ENCODE measurements at regions not wholly inside any gene's neighbourhood (a gene's known extent, or its start where the extent isn't known, plus 50 kb on each side); places are given as distances from the start of the nearest gene placed in this dataset.

DNA sequence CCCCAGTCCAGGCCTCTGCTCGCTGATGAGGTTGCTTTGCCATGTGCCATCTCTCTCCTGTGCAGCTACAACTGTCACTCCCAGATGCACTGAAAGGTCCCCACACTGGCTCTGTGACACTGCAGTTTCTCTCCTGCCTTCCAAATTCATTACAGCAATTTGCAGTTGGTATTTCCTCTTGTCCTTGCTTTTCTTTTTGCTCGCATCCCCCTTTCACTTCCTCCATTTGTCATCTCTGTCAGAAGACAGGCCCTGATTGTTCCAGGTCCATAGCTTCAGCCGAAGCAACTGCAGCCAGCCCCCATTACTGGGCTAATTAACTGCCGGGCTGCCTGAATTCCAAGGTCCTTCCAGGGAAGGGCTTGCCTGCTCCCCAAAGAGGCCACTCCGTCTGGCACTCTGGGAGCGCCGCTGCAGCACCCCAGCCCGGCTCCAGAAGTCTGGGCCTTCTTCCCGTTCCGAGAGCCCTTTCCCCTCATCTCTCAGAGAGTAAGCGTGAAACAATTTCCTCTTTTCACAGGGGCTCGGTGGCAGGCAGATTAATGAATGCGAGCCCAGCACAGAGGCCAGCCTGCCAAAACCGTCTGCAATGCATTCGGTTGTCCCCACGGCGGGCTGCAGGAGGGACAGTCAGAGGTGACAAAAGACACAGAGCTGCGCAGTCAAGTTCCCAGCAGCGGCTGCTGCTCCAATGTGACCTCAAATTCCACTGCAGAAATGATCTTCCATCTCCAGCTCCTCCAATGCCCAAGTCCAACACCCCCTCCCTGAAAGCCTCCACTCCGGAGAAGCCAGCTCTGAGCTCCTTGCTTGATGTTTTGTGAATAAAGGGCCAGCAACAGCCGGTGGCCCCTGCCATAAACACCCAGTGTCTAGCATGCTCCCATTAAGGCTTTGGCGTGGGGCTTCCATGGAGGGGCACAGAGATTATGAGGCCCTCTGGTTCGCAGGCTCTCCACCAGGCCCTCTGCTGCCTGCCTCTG is 279.4 kb upstream of the HABP2 start:
- Histone ChIP-seq H3K27me3 (no peaks in the 10 kb centered on the region), H3K36me3 (no peaks in the 10 kb centered on the region), H3K4me1 (no peaks in the 10 kb centered on the region), H3K9me3 (no peaks in the 10 kb centered on the region), H3K4me3 (no peak overlapping the region), H3K27ac (no peak overlapping the region)
- TF ChIP-seq POLR2A (IDR thresholded peaks at IDR 0.05) = no peak
- TF ChIP-seq, protein P1, sequence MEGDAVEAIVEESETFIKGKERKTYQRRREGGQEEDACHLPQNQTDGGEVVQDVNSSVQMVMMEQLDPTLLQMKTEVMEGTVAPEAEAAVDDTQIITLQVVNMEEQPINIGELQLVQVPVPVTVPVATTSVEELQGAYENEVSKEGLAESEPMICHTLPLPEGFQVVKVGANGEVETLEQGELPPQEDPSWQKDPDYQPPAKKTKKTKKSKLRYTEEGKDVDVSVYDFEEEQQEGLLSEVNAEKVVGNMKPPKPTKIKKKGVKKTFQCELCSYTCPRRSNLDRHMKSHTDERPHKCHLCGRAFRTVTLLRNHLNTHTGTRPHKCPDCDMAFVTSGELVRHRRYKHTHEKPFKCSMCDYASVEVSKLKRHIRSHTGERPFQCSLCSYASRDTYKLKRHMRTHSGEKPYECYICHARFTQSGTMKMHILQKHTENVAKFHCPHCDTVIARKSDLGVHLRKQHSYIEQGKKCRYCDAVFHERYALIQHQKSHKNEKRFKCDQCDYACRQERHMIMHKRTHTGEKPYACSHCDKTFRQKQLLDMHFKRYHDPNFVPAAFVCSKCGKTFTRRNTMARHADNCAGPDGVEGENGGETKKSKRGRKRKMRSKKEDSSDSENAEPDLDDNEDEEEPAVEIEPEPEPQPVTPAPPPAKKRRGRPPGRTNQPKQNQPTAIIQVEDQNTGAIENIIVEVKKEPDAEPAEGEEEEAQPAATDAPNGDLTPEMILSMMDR (IDR thresholded peaks at IDR 0.05) = no peak
- DNase-seq (peak in 1 of 3 donors; percentile 30), ATAC-seq (peak; percentile 62 to 87 (median 78))
- intact Hi-C loops (cut with DNase I) = no loop called here
- WGBS (ENCODE audit: insufficient coverage, low coverage, low lambda C conversion rate, missing lambda C conversion rate) = 47% methylated on average over 14 of the region's 23 CpGs

DNA sequence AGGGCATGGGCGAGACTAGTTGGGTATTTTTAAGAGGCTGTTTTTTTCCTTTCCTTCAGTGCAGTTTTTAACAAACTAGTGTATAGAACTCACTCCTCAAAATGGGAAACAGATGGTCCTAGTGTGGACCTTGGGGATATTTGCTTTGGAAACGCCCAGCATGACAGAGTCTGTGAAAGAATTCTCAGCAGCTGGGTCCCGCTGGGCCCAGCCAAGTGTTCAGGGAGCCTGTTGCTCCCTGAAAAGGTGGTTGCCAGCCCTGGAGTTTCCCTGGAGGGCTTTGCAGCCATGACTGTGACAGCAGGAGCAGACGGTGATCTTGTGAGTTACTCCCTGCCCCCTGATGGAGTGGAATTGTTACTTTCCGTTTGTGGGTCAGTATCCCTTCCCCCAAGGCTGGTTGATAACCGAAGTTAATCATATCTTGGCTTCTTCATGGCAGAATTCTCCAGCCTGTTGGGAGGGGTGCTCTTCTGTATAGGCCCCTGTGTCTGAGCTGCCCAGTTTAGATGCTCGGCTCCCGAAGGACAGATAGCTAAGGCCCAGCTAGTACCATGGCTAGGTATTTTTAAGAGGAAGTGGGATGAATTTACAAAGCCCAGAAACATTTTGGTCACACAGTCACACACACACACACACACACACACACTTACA is 278.6 kb upstream of the HABP2 start:
- ATAC-seq = no peak
- intact Hi-C loops (cut with DNase I) = no loop called here

DNA sequence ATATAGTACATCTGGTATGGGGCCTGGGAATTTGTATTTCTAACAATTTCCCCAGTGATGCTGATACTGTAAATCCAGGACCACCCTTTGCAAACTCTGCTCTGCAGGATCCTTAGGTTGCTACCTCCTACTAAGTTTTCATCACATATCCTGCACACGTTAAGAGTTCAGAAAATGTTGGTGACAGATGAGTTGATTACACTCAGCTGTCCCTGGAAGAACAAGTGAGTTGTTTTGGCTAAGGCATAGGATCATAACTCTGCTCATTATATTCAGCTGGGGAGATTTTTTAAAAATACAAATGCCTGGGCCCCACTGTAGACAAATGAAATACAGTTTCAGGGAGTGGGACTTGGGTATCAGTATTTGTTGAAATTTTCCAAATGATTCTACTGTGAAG is 274.6 kb upstream of the HABP2 start:
- Histone ChIP-seq H3K36me3 (no peaks in the 10 kb centered on the region), H3K4me1 (no peaks in the 10 kb centered on the region), H3K27me3 (no peaks in the 10 kb centered on the region), H3K27ac (no peak overlapping the region), H3K4me3 (no peak overlapping the region), H3K9me3 (no peaks in the 10 kb centered on the region)
- ATAC-seq (no peak), DNase-seq (no peak)
- TF ChIP-seq, protein P1 (IDR thresholded peaks at IDR 0.05) = no peak
- no peak for TF ChIP-seq POLR2A (IDR thresholded peaks at IDR 0.05)
- WGBS (ENCODE audit: insufficient coverage, low coverage, low lambda C conversion rate, missing lambda C conversion rate) = 38% methylated on average over 1 of the region's 1 CpG
- intact Hi-C loops (cut with DNase I) = no loop called here

More for the DNA sequence above, 278.6 kb upstream of the HABP2 start:
- Histone ChIP-seq H3K4me1 (no peaks in the 10 kb centered on the region), H3K4me3 (no peak overlapping the region), H3K9me3 (no peaks in the 10 kb centered on the region), H3K36me3 (no peaks in the 10 kb centered on the region), H3K27me3 (no peaks in the 10 kb centered on the region), H3K27ac (no peak overlapping the region)
- TF ChIP-seq, protein P1 (IDR thresholded peaks at IDR 0.05) = no peak
- TF ChIP-seq POLR2A (IDR thresholded peaks at IDR 0.05) = no peak
- no peak for DNase-seq
- WGBS (ENCODE audit: insufficient coverage, low coverage, low lambda C conversion rate, missing lambda C conversion rate) = 52% methylated on average over 3 of the region's 8 CpGs

DNA sequence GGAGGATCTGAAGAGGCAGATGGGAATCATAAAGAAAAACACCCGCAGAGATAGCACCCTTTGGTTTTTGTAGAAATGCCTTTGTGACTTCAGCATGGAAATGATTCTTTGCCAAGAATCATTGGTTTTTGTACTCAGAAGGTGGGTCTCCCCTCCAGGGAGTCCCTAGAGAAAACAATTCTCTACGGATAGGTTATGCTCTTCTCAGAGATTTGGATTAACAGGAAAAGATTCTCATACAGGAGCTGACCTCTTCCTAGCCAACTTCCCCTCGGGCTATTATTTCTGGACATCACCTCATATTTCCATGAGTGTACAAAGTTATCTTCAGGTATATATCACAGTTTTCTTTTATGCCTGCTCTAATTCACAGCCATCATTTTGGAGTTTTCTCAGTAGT is 274.2 kb upstream of the HABP2 start:
- ATAC-seq (no peak), DNase-seq (no peak)
- no peak overlapping the region for H3K4me3 ChIP-seq
- no peak for TF ChIP-seq POLR2A (IDR thresholded peaks at IDR 0.05)
- TF ChIP-seq, protein P1 (IDR thresholded peaks at IDR 0.05) = no peak
- no peaks in the 10 kb centered on the region for H3K27me3 ChIP-seq
- H3K27ac ChIP-seq = no peak overlapping the region
- intact Hi-C loops (cut with DNase I) = no loop called here
- no peaks in the 10 kb centered on the region for H3K4me1 ChIP-seq
- no peaks in the 10 kb centered on the region for H3K36me3 ChIP-seq
- no peaks in the 10 kb centered on the region for H3K9me3 ChIP-seq
- 53% methylated on average over 3 of the region's 3 CpGs for WGBS (ENCODE audit: insufficient coverage, low coverage, low lambda C conversion rate, missing lambda C conversion rate)

Data from right lobe of liver (tissue), 6 donors.